Gastroesophageal sphincter (tissue), 4 donors: ENCODE measurements at regions not wholly inside any gene's neighbourhood (a gene's known extent, or its start where the extent isn't known, plus 50 kb on each side); places are given as distances from the start of the nearest gene placed in this dataset.

Experiments used
- ATAC-seq: fragments of 150-250 bp; one replicate; pipeline ENCODE4 v1.9.1; 2016; ENCODE audit warnings: mild to moderate bottlenecking, moderate library complexity
- H3K27ac ChIP-seq, 4 donors: fragments of 200-600 bp; sonication (generic) in 3 of 4; 1 replicate in 3 of 4; 2 replicates in 1 of 4; pipeline ENCODE4 v1.5.1; 2016 to 2019
- H3K27me3 ChIP-seq: fragments of 200-600 bp; sonication (generic); one replicate; pipeline ENCODE4 v1.5.1; 2019
- H3K36me3 ChIP-seq, 2 donors: fragments of 200-600 bp; sonication (generic); one replicate each; pipeline ENCODE4 v1.5.1; 2019; ENCODE audit warnings: control low read depth in 1 of 2
- H3K4me1 ChIP-seq, 3 donors: fragments of 200-600 bp; sonication (generic); 1 replicate in 2 of 3; 2 replicates in 1 of 3; pipeline ENCODE4 v1.5.1; 2016 to 2019; ENCODE audit warnings: control low read depth in 2 of 3
- H3K4me3 ChIP-seq, 2 donors: fragments of 200-600 bp; sonication (generic); one replicate each; pipeline ENCODE4 v1.5.1; 2019; ENCODE audit warnings: mild to moderate bottlenecking in 1 of 2, moderate library complexity in 1 of 2
- H3K9me3 ChIP-seq, 3 donors: fragments of 200-600 bp; sonication (generic); one replicate each; pipeline ENCODE4 v1.5.1; 2017 to 2019; ENCODE audit warnings: control low read depth in 2 of 3
- EP300 ChIP-seq: sonication (generic); formaldehyde crosslinking; IDR thresholded peaks from one replicate; pipeline ENCODE4 v1.6.1; 2017; ENCODE audit warnings: antibody characterized with exemption, mild to moderate bottlenecking
- POLR2A ChIP-seq, 2 donors: fragments of 450-650 bp; IDR thresholded peaks; one replicate each; pipeline ENCODE4 v1.6.1; 2017; ENCODE audit warnings: antibody characterized with exemption in 2 of 2, mild to moderate bottlenecking in 2 of 2, moderate library complexity in 1 of 2
- POLR2AphosphoS5 ChIP-seq: sonication (generic); formaldehyde crosslinking; IDR thresholded peaks from one replicate; pipeline ENCODE4 v1.6.1; 2017; ENCODE audit warnings: antibody characterized with exemption
- WGBS, 2 donors: methylation state at CpG; one replicate each; pipeline ENCODE4 v1.1.5; 2018; ENCODE audit warnings: low coverage in 1 of 2; 5-methylcytosine and 5-hydroxymethylcytosine counted together
- TF ChIP-seq, protein P1 (sequence below), 4 experiments: fragments of 200-600 bp in 2 of 4; fragments of 450-650 bp in 2 of 4; sonication (generic) in 1 of 4; IDR thresholded peaks; one replicate each; pipeline ENCODE4 v1.5.1; 2017 to 2019; ENCODE audit warnings: antibody characterized with exemption in 4 of 4, mild to moderate bottlenecking in 2 of 4, moderate library complexity in 2 of 4

DNA sequence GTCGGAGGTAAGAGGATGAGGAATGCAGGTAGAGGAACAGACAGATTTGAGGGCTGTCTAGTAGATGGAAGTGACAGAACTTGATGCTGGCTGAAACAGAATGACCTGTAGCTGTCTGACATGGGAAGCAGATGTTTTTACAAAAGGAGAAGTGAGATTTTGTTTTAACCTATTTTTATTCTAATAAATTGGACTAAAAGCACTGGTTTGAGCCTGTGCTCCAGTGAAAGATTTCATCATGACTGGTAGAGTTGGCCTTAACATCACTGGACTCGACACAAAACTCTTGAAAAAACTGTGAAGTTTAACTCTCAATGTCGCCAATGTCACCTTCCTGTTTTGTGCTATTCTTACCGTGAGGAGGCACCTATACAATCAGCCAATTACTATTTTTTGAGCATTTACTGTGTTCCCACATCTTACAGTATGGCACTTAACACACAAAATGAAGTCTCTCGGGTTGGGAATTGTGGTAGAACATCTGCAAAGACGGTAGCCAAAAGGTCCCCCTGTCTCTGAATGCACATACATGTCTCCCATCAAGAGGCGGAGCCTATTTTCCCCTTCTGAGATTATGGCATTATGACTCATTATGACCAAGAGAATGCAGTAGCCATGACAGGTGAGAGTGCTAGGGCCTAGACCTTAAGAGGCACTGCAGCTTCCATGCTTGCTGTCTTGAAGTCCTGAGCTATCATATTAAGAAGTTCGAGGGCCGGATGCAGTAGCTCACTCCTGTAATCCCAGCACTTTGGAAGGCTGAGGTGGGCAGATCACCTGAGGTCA is 93.2 kb downstream of the FOXF2 start:
- Histone ChIP-seq H3K9me3 (no peaks in the 10 kb centered on the region), H3K27me3 (no peaks in the 10 kb centered on the region), H3K36me3 (no peaks in the 10 kb centered on the region), H3K4me3 (no peak overlapping the region), H3K4me1 (no peaks in the 10 kb centered on the region), H3K27ac (no peak overlapping the region)
- TF ChIP-seq POLR2AphosphoS5 (no peak), POLR2A (IDR thresholded peaks at IDR 0.05) (no peak), EP300 (no peak)
- TF ChIP-seq, protein P1, sequence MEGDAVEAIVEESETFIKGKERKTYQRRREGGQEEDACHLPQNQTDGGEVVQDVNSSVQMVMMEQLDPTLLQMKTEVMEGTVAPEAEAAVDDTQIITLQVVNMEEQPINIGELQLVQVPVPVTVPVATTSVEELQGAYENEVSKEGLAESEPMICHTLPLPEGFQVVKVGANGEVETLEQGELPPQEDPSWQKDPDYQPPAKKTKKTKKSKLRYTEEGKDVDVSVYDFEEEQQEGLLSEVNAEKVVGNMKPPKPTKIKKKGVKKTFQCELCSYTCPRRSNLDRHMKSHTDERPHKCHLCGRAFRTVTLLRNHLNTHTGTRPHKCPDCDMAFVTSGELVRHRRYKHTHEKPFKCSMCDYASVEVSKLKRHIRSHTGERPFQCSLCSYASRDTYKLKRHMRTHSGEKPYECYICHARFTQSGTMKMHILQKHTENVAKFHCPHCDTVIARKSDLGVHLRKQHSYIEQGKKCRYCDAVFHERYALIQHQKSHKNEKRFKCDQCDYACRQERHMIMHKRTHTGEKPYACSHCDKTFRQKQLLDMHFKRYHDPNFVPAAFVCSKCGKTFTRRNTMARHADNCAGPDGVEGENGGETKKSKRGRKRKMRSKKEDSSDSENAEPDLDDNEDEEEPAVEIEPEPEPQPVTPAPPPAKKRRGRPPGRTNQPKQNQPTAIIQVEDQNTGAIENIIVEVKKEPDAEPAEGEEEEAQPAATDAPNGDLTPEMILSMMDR (IDR thresholded peaks at IDR 0.05): no peak
- WGBS, 2 donors: 90 to 91% methylated on average over 6 to 7 of the region's 9 CpGs
- no peak for ATAC-seq

DNA sequence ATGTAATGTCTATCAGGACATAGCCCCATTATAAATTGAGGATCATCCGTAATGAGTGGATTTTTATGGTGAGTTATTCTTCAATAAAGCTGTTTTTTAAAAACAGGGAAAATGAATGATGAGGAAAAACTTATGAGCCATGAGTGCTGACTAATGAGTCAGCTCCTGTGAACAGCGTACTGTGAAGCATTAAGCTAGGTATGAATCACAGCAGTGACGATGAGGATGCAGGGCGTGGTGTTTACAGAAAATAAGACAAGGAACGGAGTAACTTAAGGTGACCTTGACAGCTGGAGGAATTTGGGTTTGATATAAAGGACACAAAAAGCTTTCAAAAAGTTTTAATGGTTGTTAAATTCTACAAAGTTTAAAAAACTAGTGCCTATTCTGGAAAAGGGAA is 96.3 kb downstream of the FOXF2 start:
- WGBS, 2 donors: 21 to 59% methylated on average over 5 of the region's 5 CpGs
- ATAC-seq: no peak
- H3K9me3 ChIP-seq: no peaks in the 10 kb centered on the region

DNA sequence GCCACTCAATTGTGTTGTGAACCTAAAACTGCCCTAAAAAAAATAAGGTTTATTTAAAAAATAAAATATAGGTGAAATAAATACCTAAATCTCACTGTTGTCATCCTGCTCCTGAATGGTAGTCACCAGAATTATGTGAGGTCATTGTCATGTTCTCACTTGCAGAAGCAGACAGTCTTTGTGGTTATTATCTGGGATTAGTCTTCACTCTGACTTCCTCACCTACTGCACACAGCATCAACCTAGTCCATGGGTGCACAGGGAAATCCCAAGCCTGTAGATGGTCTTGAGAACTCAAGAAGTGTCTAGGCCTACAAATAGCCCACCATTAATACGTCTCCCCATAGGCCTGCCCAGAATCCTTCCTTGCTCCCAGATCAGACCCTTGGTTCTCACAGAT is 97.0 kb downstream of the FOXF2 start:
- TF ChIP-seq EP300 (no peak), POLR2AphosphoS5 (no peak), POLR2A (IDR thresholded peaks at IDR 0.05) (no peak)
- TF ChIP-seq, protein P1 (IDR thresholded peaks at IDR 0.05): no peak
- no peak for ATAC-seq

More for the DNA sequence above, 96.3 kb downstream of the FOXF2 start:
- Histone ChIP-seq H3K4me1 (no peaks in the 10 kb centered on the region), H3K27me3 (no peaks in the 10 kb centered on the region), H3K36me3 (no peaks in the 10 kb centered on the region), H3K27ac (no peak overlapping the region), H3K4me3 (no peak overlapping the region)
- TF ChIP-seq, protein P1 (IDR thresholded peaks at IDR 0.05): no peak
- TF ChIP-seq POLR2AphosphoS5 (no peak), POLR2A (IDR thresholded peaks at IDR 0.05) (no peak), EP300 (no peak)

DNA sequence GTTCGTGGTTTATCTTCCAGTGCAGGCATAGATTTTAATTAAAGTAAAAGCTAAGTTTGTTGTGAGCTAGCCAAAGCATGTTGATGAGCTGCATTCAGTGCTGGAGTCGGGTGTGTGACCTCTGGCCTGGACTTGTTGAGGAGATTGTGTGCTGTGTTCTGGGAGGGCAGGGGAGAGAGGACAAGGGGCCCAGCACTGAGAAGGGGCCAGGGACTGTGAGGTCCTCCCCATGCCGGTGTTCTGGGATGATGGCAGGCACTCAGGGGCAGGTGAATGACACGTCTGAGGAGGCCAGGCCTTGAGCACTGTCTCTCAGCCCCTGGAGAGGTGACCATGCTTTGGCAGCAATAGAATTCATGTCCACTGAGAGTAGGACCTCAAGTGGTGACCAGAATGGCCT is 97.9 kb downstream of the FOXF2 start:
- ATAC-seq: no peak
- 80 to 82% methylated on average over 1 to 3 of the region's 4 CpGs for WGBS, 2 donors

More for the DNA sequence above, 97.0 kb downstream of the FOXF2 start:
- no peaks in the 10 kb centered on the region for H3K36me3 ChIP-seq
- H3K27ac ChIP-seq: no peak overlapping the region
- WGBS, 2 donors: 83% methylated on average over 1 of the region's 1 CpG; no CpG with 5 or more reads in 1 of the 2 donors
- H3K4me1 ChIP-seq: no peaks in the 10 kb centered on the region
- H3K4me3 ChIP-seq: no peak overlapping the region
- H3K9me3 ChIP-seq: no peaks in the 10 kb centered on the region
- no peaks in the 10 kb centered on the region for H3K27me3 ChIP-seq

More for the DNA sequence above, 97.9 kb downstream of the FOXF2 start:
- Histone ChIP-seq H3K27me3 (no peaks in the 10 kb centered on the region), H3K4me3 (no peak overlapping the region), H3K27ac (no peak overlapping the region), H3K4me1 (no peaks in the 10 kb centered on the region), H3K36me3 (no peaks in the 10 kb centered on the region), H3K9me3 (no peaks in the 10 kb centered on the region)
- no peak for TF ChIP-seq EP300
- TF ChIP-seq, protein P1 (IDR thresholded peaks at IDR 0.05): no peak
- no peak for TF ChIP-seq POLR2A (IDR thresholded peaks at IDR 0.05)
- TF ChIP-seq POLR2AphosphoS5: no peak
